Ishikawa (cell line): ENCODE measurements at regions not wholly inside any gene's neighbourhood (a gene's known extent, or its start where the extent isn't known, plus 50 kb on each side); places are given as distances from the start of the nearest gene placed in this dataset.

Experiments
- CEBPB ChIP-seq: IDR thresholded peaks from 2 replicates; pipeline ENCODE4 v1.6.1; 2012
- CREB1 ChIP-seq: IDR thresholded peaks from 2 replicates; pipeline ENCODE4 v1.6.1; 2012; ENCODE audit warnings: low read depth
- EGR1 ChIP-seq: IDR thresholded peaks from 2 replicates; pipeline ENCODE4 v1.6.1; 2012
- EP300 ChIP-seq: IDR thresholded peaks from 2 replicates; pipeline ENCODE4 v1.6.1; 2012; ENCODE audit warnings: borderline replicate concordance
- FOXM1 ChIP-seq: IDR thresholded peaks from 2 replicates; pipeline ENCODE4 v1.6.1; 2012; ENCODE audit warnings: low read depth, borderline replicate concordance
- NFIC ChIP-seq: IDR thresholded peaks from 2 replicates; pipeline ENCODE4 v1.6.1; 2012
- RAD21 ChIP-seq: IDR thresholded peaks from 2 replicates; pipeline ENCODE4 v1.6.1; 2012; ENCODE audit warnings: low read depth
- TAF1 ChIP-seq: IDR thresholded peaks from 2 replicates; pipeline ENCODE4 v1.6.1; 2012; ENCODE audit warnings: low read depth, mild to moderate bottlenecking
- TCF12 ChIP-seq: IDR thresholded peaks from 2 replicates; pipeline ENCODE4 v1.6.1; 2012; ENCODE audit warnings: low read depth
- TEAD4 ChIP-seq: IDR thresholded peaks from 2 replicates; pipeline ENCODE4 v1.6.1; 2012
- YY1 ChIP-seq: IDR thresholded peaks from 2 replicates; pipeline ENCODE4 v1.6.1; 2012; ENCODE audit warnings: low read depth
- ZBTB7A ChIP-seq: IDR thresholded peaks from 2 replicates; pipeline ENCODE4 v1.6.1; 2012; ENCODE audit warnings: low read depth
- TF ChIP-seq, protein P1 (sequence below): IDR thresholded peaks from 2 replicates; pipeline ENCODE4 v1.6.1; 2012
- TF ChIP-seq, protein P2 (sequence below): IDR thresholded peaks from 2 replicates; pipeline ENCODE4 v1.6.1; 2012; ENCODE audit warnings: low read depth, mild to moderate bottlenecking
- TF ChIP-seq, protein P3 (sequence below): IDR thresholded peaks from 2 replicates; pipeline ENCODE4 v1.6.1; 2012

DNA sequence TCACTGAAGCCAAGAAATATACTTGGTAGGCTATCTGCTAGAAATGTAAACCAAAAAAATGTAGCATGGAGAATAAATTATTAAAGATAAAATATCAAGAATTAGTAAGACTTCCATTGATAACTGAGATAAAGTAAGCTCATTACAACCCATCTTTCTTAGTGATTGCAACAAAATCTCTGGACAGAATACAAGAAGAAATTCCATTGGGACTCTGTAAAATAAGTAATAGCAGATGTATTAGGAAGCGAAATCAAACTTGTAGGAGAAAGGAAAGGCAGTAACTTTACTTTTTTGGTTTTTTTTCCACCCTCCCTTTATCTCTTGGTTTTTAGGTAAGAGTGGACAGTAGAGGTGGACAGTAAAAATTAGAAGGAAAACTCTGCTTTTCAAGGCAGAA lies 605.7 kb downstream of the DACH1 start:
- no peak for TF ChIP-seq NFIC
- no peak for TF ChIP-seq TAF1
- TF ChIP-seq, protein P1, sequence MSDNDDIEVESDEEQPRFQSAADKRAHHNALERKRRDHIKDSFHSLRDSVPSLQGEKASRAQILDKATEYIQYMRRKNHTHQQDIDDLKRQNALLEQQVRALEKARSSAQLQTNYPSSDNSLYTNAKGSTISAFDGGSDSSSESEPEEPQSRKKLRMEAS: no peak
- no peak for TF ChIP-seq ZBTB7A
- no peak for TF ChIP-seq TEAD4
- no peak for TF ChIP-seq YY1
- TF ChIP-seq CEBPB: no peak
- no peak for TF ChIP-seq EP300
- no peak for TF ChIP-seq TCF12
- TF ChIP-seq, protein P2, sequence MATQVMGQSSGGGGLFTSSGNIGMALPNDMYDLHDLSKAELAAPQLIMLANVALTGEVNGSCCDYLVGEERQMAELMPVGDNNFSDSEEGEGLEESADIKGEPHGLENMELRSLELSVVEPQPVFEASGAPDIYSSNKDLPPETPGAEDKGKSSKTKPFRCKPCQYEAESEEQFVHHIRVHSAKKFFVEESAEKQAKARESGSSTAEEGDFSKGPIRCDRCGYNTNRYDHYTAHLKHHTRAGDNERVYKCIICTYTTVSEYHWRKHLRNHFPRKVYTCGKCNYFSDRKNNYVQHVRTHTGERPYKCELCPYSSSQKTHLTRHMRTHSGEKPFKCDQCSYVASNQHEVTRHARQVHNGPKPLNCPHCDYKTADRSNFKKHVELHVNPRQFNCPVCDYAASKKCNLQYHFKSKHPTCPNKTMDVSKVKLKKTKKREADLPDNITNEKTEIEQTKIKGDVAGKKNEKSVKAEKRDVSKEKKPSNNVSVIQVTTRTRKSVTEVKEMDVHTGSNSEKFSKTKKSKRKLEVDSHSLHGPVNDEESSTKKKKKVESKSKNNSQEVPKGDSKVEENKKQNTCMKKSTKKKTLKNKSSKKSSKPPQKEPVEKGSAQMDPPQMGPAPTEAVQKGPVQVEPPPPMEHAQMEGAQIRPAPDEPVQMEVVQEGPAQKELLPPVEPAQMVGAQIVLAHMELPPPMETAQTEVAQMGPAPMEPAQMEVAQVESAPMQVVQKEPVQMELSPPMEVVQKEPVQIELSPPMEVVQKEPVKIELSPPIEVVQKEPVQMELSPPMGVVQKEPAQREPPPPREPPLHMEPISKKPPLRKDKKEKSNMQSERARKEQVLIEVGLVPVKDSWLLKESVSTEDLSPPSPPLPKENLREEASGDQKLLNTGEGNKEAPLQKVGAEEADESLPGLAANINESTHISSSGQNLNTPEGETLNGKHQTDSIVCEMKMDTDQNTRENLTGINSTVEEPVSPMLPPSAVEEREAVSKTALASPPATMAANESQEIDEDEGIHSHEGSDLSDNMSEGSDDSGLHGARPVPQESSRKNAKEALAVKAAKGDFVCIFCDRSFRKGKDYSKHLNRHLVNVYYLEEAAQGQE: no peak
- no peak for TF ChIP-seq CREB1
- no peak for TF ChIP-seq RAD21
- TF ChIP-seq FOXM1: no peak
- TF ChIP-seq, protein P3, sequence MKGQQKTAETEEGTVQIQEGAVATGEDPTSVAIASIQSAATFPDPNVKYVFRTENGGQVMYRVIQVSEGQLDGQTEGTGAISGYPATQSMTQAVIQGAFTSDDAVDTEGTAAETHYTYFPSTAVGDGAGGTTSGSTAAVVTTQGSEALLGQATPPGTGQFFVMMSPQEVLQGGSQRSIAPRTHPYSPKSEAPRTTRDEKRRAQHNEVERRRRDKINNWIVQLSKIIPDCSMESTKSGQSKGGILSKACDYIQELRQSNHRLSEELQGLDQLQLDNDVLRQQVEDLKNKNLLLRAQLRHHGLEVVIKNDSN: no peak
- TF ChIP-seq EGR1: no peak

DNA sequence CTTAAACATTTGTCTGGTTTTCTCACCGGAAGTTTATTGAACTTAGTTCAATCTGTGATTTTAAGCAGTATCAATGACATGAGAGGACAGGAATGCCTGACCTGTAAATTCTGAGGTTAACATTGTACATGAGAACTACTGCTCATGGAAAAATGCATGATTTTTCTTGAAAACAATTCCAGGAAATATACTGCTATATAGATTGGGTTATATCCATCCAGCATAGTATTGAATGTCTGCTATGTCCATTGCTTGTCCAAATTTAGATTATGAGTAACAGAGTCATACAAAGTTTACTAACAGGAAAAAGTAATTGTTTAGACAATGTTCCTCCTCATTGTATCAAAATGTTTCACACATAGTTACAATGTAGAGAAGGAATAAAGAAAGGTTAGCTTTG lies 606.8 kb downstream of the DACH1 start:
- TF ChIP-seq TAF1: no peak
- no peak for TF ChIP-seq CREB1
- no peak for TF ChIP-seq EGR1
- TF ChIP-seq ZBTB7A: no peak
- no peak for TF ChIP-seq YY1
- TF ChIP-seq, protein P3: no peak
- no peak for TF ChIP-seq CEBPB
- TF ChIP-seq, protein P2: no peak
- TF ChIP-seq TCF12: no peak
- TF ChIP-seq NFIC: no peak
- TF ChIP-seq EP300: no peak
- no peak for TF ChIP-seq RAD21
- TF ChIP-seq FOXM1: no peak
- no peak for TF ChIP-seq TEAD4
- TF ChIP-seq, protein P1: no peak

DNA sequence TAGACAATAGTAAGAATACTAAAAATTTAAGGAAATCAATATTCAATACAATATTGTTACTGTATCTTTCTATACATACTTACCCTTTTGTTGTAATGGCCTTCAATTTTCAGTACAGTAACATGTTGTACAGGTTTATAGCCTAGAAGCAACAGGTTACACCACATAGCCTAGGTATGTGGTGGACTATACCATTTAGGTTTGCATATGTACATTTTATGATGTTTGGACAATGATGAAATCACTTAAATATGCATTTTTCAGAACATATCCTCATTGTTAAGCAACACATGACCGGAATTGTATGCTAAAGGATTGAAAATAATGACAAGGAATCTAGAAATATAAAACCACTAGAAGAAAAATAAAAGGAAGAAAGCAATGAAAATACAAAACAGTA lies 611.4 kb downstream of the DACH1 start:
- TF ChIP-seq TCF12 (no peak), RAD21 (no peak), EP300 (no peak), FOXM1 (no peak), EGR1 (no peak), YY1 (no peak), TAF1 (no peak), CREB1 (no peak), ZBTB7A (no peak)
- TF ChIP-seq, protein P2: no peak
- TF ChIP-seq, protein P3: no peak
- TF ChIP-seq, protein P1: no peak

DNA sequence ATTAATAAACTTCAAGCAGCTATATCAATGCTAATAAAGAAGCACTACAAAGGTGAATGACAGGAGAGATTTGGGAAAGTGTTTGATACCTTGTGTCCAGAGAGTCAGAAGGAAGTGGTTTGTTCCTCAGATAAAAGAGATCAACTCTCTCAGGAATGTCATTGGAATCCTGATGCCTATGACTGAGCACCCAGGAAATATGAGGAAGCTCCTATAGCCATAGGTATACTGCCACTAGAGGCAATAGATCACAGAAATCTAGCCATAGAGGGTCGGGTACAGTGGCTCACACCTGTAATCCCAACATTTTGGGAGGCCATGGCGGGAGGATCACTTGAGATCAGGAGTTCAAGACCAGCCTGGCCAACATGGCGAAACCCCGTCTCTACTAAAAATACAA lies 612.6 kb downstream of the DACH1 start:
- no peak for TF ChIP-seq NFIC
- TF ChIP-seq, protein P1: no peak
- TF ChIP-seq TAF1: no peak
- no peak for TF ChIP-seq CEBPB
- TF ChIP-seq CREB1: no peak
- TF ChIP-seq ZBTB7A: no peak
- TF ChIP-seq RAD21: no peak
- TF ChIP-seq FOXM1: no peak
- TF ChIP-seq TCF12: no peak
- TF ChIP-seq, protein P2: no peak
- TF ChIP-seq, protein P3: no peak
- no peak for TF ChIP-seq YY1
- TF ChIP-seq TEAD4: no peak
- TF ChIP-seq EP300: no peak
- TF ChIP-seq EGR1: no peak
